ENCODE measurements at regions not wholly inside any gene's neighbourhood (a gene's known extent, or its start where the extent isn't known, plus 50 kb on each side); places are given as distances from the start of the nearest gene placed in this dataset.

GRCh38 chr2:120825370-120826259, 89.9 kb downstream of the GLI2 start:
- DNase-seq: peak; percentile 24 to 72 (median 51)
- no peaks in the 10 kb centered on the region for H3K36me3 ChIP-seq (ENCODE audit: low read depth)
- intact Hi-C loops (cut with DNase I, micrococcal nuclease): no loop called here
- peak; percentile 59 for ATAC-seq
- TF ChIP-seq CTCF (IDR thresholded peaks at IDR 0.05): no peak
- no peak overlapping the region for H3K4me3 ChIP-seq
- no peaks in the 10 kb centered on the region for H3K9me3 ChIP-seq
- H3K4me1 ChIP-seq (ENCODE audit: low read depth): no peaks in the 10 kb centered on the region

GRCh38 chr2:120826260-120826648, 90.6 kb downstream of the GLI2 start:
- Histone ChIP-seq H3K36me3 (ENCODE audit: low read depth) (no peaks in the 10 kb centered on the region), H3K4me1 (ENCODE audit: low read depth) (no peaks in the 10 kb centered on the region), H3K9me3 (no peaks in the 10 kb centered on the region), H3K4me3 (no peak overlapping the region)
- ATAC-seq (peak; percentile 6), DNase-seq (no peak)
- intact Hi-C loops (cut with DNase I, micrococcal nuclease): no loop called here
- TF ChIP-seq CTCF (IDR thresholded peaks at IDR 0.05): no peak

- no peak for DNase-seq
- no peak for ATAC-seq
- Histone ChIP-seq H3K9me3 (no peaks in the 10 kb centered on the region), H3K4me1 (ENCODE audit: low read depth) (no peaks in the 10 kb centered on the region), H3K4me3 (no peak overlapping the region), H3K36me3 (ENCODE audit: low read depth) (no peaks in the 10 kb centered on the region)
- TF ChIP-seq CTCF (IDR thresholded peaks at IDR 0.05): no peak
- intact Hi-C loops (cut with DNase I, micrococcal nuclease): no loop called here
Measured at GRCh38 chr2:120826716-120827410, 91.2 kb downstream of the GLI2 start.

GRCh38 chr2:120828066-120828465, 92.4 kb downstream of the GLI2 start:
- Histone ChIP-seq H3K9me3 (no peaks in the 10 kb centered on the region), H3K36me3 (ENCODE audit: low read depth) (no peaks in the 10 kb centered on the region), H3K4me1 (ENCODE audit: low read depth) (no peaks in the 10 kb centered on the region), H3K4me3 (no peak overlapping the region)
- TF ChIP-seq CTCF (IDR thresholded peaks at IDR 0.05): no peak
- intact Hi-C loops (cut with DNase I, micrococcal nuclease): no loop called here
- DNase-seq: no peak
- no peak for ATAC-seq

- no peak for DNase-seq
- no peaks in the 10 kb centered on the region for H3K4me1 ChIP-seq (ENCODE audit: low read depth)
- intact Hi-C loops (cut with DNase I, micrococcal nuclease): no loop called here
Measured at GRCh38 chr2:120828829-120829632, 93.4 kb downstream of the GLI2 start.

More at GRCh38 chr2:120828829-120829632, 93.4 kb downstream of the GLI2 start:
- Histone ChIP-seq H3K9me3 (no peaks in the 10 kb centered on the region), H3K4me3 (no peak overlapping the region), H3K36me3 (ENCODE audit: low read depth) (no peaks in the 10 kb centered on the region)
- ATAC-seq: no peak
- no peak for TF ChIP-seq CTCF (IDR thresholded peaks at IDR 0.05)
